ENCODE measurements at regions not wholly inside any gene's neighbourhood (a gene's known extent, or its start where the extent isn't known, plus 50 kb on each side); places are given as distances from the start of the nearest gene placed in this dataset.

DNA sequence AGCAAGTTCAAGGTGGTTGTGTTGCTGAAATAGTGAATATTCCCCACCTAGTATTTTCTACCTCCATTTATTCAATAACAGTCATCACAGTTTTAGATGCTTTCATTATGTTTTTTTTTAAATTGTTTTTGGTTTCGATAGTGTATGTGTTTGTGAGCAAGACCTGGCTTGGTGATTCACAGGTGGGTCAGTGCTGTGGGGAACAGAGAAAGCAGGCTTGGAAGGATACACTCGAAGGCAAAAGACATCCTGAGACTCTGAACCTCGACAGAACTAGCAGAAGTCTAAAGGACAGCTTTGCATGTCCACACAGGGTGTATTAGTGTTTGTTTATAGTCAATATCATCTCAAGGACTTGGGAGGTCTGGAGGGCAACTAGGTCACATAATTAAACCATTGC is 551.5 kb downstream of the RIT2 start:
- TF ChIP-seq, protein P1, sequence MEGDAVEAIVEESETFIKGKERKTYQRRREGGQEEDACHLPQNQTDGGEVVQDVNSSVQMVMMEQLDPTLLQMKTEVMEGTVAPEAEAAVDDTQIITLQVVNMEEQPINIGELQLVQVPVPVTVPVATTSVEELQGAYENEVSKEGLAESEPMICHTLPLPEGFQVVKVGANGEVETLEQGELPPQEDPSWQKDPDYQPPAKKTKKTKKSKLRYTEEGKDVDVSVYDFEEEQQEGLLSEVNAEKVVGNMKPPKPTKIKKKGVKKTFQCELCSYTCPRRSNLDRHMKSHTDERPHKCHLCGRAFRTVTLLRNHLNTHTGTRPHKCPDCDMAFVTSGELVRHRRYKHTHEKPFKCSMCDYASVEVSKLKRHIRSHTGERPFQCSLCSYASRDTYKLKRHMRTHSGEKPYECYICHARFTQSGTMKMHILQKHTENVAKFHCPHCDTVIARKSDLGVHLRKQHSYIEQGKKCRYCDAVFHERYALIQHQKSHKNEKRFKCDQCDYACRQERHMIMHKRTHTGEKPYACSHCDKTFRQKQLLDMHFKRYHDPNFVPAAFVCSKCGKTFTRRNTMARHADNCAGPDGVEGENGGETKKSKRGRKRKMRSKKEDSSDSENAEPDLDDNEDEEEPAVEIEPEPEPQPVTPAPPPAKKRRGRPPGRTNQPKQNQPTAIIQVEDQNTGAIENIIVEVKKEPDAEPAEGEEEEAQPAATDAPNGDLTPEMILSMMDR (IDR thresholded peaks at IDR 0.05): no peak

GRCh38 chr18:42564761-42565160 is 550.7 kb downstream of the RIT2 start:
- TF ChIP-seq, protein P1 (IDR thresholded peaks at IDR 0.05): no peak

DNA sequence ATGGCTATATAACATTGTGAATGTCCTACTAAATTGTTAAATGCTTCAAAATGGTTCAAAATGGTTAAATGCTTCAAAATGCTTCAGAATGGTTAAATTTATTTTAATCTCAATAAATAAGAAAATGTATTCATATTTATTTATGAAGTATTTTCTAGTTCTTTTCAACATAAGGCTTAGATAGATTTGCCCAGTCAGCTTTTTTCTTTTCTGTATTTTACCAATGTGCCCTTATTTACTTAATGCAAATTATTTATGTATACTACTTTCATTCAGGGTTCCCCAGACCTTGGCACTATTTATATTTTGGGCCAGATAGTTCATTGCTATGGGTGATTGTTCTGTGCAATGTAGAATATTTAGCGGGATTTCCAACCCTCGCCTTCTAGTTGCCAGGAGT is 546.7 kb downstream of the RIT2 start:
- TF ChIP-seq, protein P1 (IDR thresholded peaks at IDR 0.05): no peak

DNA sequence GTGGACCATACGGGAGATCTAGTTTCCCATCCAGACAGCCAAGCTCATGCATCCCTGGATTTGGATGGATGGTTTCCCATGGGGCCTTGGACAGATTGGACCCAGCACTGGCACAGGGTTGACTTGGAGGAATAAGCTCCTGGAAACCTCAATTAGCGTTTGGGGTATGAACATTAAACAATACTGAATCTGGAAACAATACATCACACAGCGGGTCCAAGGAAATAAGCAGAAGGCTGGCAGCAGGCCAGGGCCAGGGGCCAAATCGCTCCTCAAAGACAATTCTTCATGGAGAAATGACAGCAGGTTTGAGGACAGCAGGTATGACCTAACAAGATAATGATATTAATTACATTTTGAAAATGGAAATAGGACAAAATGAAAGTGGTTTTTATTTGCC is 540.6 kb downstream of the RIT2 start:
- TF ChIP-seq, protein P1 (IDR thresholded peaks at IDR 0.05): no peak

DNA sequence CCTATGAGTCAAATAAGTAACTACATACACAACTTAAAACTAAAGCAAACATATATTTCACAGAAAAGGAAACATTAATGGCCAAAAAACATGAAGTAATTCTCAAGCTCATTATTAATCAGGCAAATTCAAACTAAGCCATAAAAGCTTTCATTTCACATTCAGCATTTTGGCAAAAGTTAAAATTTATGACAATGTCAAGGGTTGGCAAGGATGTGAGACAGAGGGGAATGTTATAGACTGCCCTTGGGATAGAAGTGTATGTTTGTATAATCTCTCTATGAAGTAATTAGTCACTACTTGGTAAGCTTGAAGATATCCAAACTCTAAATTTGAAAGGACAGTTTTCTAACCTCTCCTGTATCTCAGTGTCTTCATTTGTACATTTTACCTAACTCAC is 539.4 kb downstream of the RIT2 start:
- TF ChIP-seq, protein P1 (IDR thresholded peaks at IDR 0.05): no peak

DNA sequence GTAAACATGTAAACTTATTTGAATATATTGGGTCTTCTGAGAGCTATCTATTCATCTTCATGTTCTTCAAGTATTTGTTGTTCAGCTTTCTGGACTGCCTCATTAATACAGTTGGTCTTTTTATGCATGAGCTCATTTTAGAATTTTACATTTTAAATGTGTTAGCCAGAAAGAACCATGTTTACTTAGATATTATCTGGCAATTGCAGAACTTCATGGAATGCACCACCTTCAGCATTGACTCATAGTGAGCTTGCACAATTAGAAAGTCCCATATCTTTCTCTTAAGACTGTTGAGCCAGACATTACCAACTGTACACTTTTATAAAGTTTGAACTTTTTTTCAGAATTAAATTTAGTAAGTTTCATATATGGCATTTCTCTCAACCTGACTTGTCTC is 536.7 kb downstream of the RIT2 start:
- TF ChIP-seq, protein P1 (IDR thresholded peaks at IDR 0.05): no peak

- TF ChIP-seq, protein P1 (IDR thresholded peaks at IDR 0.05): no peak
These were observed 533.2 kb downstream of the RIT2 start for GRCh38 chr18:42582266-42582665.

- TF ChIP-seq, protein P1 (IDR thresholded peaks at IDR 0.05): no peak
These were observed 532.2 kb downstream of the RIT2 start for GRCh38 chr18:42583283-42583731.

Measured in LNCAP (cell line).